KBM-7 (cell line): ENCODE measurements at regions not wholly inside any gene's neighbourhood (a gene's known extent, or its start where the extent isn't known, plus 50 kb on each side); places are given as distances from the start of the nearest gene placed in this dataset.

Experiments
- DNase-seq: peaks from one replicate; pipeline ENCODE4 v3.0.0-alpha.2; 2015
- in situ Hi-C: fragments of 300-500 bp; cut with MboI; formaldehyde crosslinking; loops from 2 replicates; pipeline ENCODE4 v1.14.3; 2020; ENCODE audit warnings: low sequenced_read_pairs, low pct_unique_long_range_greater_than_20kb, mixed read lengths

- DNase-seq: no peak
Measured at GRCh38 chr2:58293056-58293455, 51.9 kb upstream of the FANCL start.

GRCh38 chr2:58291726-58292438, 50.8 kb upstream of the FANCL start:
- in situ Hi-C loops: no loop called here

More at GRCh38 chr2:58293056-58293455, 51.9 kb upstream of the FANCL start:
- in situ Hi-C loops: no loop called here

More at GRCh38 chr2:58291726-58292438, 50.8 kb upstream of the FANCL start:
- no peak for DNase-seq
